Gastroesophageal sphincter (tissue), 4 donors: ENCODE measurements at regions not wholly inside any gene's neighbourhood (a gene's known extent, or its start where the extent isn't known, plus 50 kb on each side); places are given as distances from the start of the nearest gene placed in this dataset.

Experiments
- ATAC-seq: fragments of 150-250 bp; one replicate; pipeline ENCODE4 v1.9.1; 2016; ENCODE audit warnings: mild to moderate bottlenecking, moderate library complexity
- H3K27ac ChIP-seq, 4 donors: fragments of 200-600 bp; sonication (generic) in 3 of 4; 1 replicate in 3 of 4; 2 replicates in 1 of 4; pipeline ENCODE4 v1.5.1; 2016 to 2019
- H3K27me3 ChIP-seq: fragments of 200-600 bp; sonication (generic); one replicate; pipeline ENCODE4 v1.5.1; 2019
- H3K36me3 ChIP-seq, 2 donors: fragments of 200-600 bp; sonication (generic); one replicate each; pipeline ENCODE4 v1.5.1; 2019; ENCODE audit warnings: control low read depth in 1 of 2
- H3K4me1 ChIP-seq, 3 donors: fragments of 200-600 bp; sonication (generic); 1 replicate in 2 of 3; 2 replicates in 1 of 3; pipeline ENCODE4 v1.5.1; 2016 to 2019; ENCODE audit warnings: control low read depth in 2 of 3
- H3K4me3 ChIP-seq, 2 donors: fragments of 200-600 bp; sonication (generic); one replicate each; pipeline ENCODE4 v1.5.1; 2019; ENCODE audit warnings: mild to moderate bottlenecking in 1 of 2, moderate library complexity in 1 of 2
- H3K9me3 ChIP-seq, 3 donors: fragments of 200-600 bp; sonication (generic); one replicate each; pipeline ENCODE4 v1.5.1; 2017 to 2019; ENCODE audit warnings: control low read depth in 2 of 3
- EP300 ChIP-seq: sonication (generic); formaldehyde crosslinking; IDR thresholded peaks from one replicate; pipeline ENCODE4 v1.6.1; 2017; ENCODE audit warnings: antibody characterized with exemption, mild to moderate bottlenecking
- POLR2A ChIP-seq, 2 donors: fragments of 450-650 bp; IDR thresholded peaks; one replicate each; pipeline ENCODE4 v1.6.1; 2017; ENCODE audit warnings: antibody characterized with exemption in 2 of 2, mild to moderate bottlenecking in 2 of 2, moderate library complexity in 1 of 2
- POLR2AphosphoS5 ChIP-seq: sonication (generic); formaldehyde crosslinking; IDR thresholded peaks from one replicate; pipeline ENCODE4 v1.6.1; 2017; ENCODE audit warnings: antibody characterized with exemption
- WGBS, 2 donors: methylation state at CpG; one replicate each; pipeline ENCODE4 v1.1.5; 2018; ENCODE audit warnings: low coverage in 1 of 2; 5-methylcytosine and 5-hydroxymethylcytosine counted together
- TF ChIP-seq, protein P1 (sequence below), 4 experiments: fragments of 200-600 bp in 2 of 4; fragments of 450-650 bp in 2 of 4; sonication (generic) in 1 of 4; IDR thresholded peaks; one replicate each; pipeline ENCODE4 v1.5.1; 2017 to 2019; ENCODE audit warnings: antibody characterized with exemption in 4 of 4, mild to moderate bottlenecking in 2 of 4, moderate library complexity in 2 of 4

GRCh38 chr12:111081600-111081999, 161.2 kb upstream of the MYL2 start:
- Histone ChIP-seq H3K4me3 (no peak overlapping the region), H3K9me3 (no peaks in the 10 kb centered on the region), H3K27ac (no peak overlapping the region), H3K36me3 (no peaks in the 10 kb centered on the region), H3K27me3 (peaks cover 69% of the 10 kb centered on the region), H3K4me1 (no peaks in the 10 kb centered on the region)
- TF ChIP-seq, protein P1, sequence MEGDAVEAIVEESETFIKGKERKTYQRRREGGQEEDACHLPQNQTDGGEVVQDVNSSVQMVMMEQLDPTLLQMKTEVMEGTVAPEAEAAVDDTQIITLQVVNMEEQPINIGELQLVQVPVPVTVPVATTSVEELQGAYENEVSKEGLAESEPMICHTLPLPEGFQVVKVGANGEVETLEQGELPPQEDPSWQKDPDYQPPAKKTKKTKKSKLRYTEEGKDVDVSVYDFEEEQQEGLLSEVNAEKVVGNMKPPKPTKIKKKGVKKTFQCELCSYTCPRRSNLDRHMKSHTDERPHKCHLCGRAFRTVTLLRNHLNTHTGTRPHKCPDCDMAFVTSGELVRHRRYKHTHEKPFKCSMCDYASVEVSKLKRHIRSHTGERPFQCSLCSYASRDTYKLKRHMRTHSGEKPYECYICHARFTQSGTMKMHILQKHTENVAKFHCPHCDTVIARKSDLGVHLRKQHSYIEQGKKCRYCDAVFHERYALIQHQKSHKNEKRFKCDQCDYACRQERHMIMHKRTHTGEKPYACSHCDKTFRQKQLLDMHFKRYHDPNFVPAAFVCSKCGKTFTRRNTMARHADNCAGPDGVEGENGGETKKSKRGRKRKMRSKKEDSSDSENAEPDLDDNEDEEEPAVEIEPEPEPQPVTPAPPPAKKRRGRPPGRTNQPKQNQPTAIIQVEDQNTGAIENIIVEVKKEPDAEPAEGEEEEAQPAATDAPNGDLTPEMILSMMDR (IDR thresholded peaks at IDR 0.05) = no peak
- no peak for TF ChIP-seq POLR2A (IDR thresholded peaks at IDR 0.05)
- TF ChIP-seq EP300 = no peak
- no peak for TF ChIP-seq POLR2AphosphoS5
- ATAC-seq = no peak
- 79 to 83% methylated on average over 1 to 3 of the region's 5 CpGs for WGBS, 2 donors

- no peaks in the 10 kb centered on the region for H3K36me3 ChIP-seq
- peaks cover 77% of the 10 kb centered on the region for H3K27me3 ChIP-seq
- WGBS, 2 donors = 72 to 78% methylated on average over 3 to 4 of the region's 4 CpGs
- H3K27ac ChIP-seq = no peak overlapping the region
- H3K4me3 ChIP-seq = no peak overlapping the region
- ATAC-seq = no peak
- TF ChIP-seq EP300 (no peak), POLR2A (IDR thresholded peaks at IDR 0.05) (no peak), POLR2AphosphoS5 (no peak)
- TF ChIP-seq, protein P1 (IDR thresholded peaks at IDR 0.05) = no peak
- H3K9me3 ChIP-seq = no peaks in the 10 kb centered on the region
- no peaks in the 10 kb centered on the region for H3K4me1 ChIP-seq
Observed at GRCh38 chr12:111078731-111079130, 158.4 kb upstream of the MYL2 start.

- no peak for ATAC-seq
- H3K27ac ChIP-seq = no peak overlapping the region
- no peaks in the 10 kb centered on the region for H3K4me1 ChIP-seq
- H3K4me3 ChIP-seq = no peak overlapping the region
- no peaks in the 10 kb centered on the region for H3K36me3 ChIP-seq
- H3K27me3 ChIP-seq = peaks cover 69% of the 10 kb centered on the region
- peaks cover 0 to 8% (median 0%) of the 10 kb centered on the region in 3 donors for H3K9me3 ChIP-seq
- TF ChIP-seq POLR2AphosphoS5 (no peak), POLR2A (IDR thresholded peaks at IDR 0.05) (no peak), EP300 (no peak)
- TF ChIP-seq, protein P1 (IDR thresholded peaks at IDR 0.05) = no peak
- WGBS, 2 donors = 14 to 46% methylated on average over 6 to 11 of the region's 23 CpGs
Observed at GRCh38 chr12:111076611-111077451, 156.5 kb upstream of the MYL2 start.

DNA sequence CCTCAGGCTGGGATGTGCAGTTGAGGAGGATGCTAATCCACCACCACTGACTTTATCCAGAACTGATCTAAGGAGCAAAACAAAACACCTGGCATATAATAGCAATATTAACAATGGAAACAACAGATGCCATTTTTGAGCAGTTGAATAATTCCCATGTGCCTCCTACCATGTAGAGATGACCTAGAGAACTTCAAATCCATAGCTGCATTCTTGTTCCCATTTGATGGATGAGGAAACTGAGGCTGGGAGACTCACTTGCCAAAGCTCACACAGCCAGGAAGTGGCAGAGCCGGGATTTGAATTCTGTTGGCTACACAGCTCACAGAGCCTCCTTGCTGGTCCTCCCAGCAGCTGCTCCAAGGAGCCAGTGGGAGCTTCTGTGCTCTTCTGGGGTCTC, 155.8 kb upstream of the MYL2 start:
- WGBS, 2 donors = no CpG with 5 or more reads among the region's 1 CpG
- Histone ChIP-seq H3K4me3 (no peak overlapping the region), H3K27me3 (peaks cover 69% of the 10 kb centered on the region), H3K4me1 (no peaks in the 10 kb centered on the region), H3K27ac (no peak overlapping the region), H3K36me3 (no peaks in the 10 kb centered on the region), H3K9me3 (peaks cover 0 to 11% (median 0%) of the 10 kb centered on the region in 3 donors)
- no peak for ATAC-seq
- TF ChIP-seq POLR2AphosphoS5 = no peak
- no peak for TF ChIP-seq EP300
- TF ChIP-seq, protein P1 (IDR thresholded peaks at IDR 0.05) = no peak
- no peak for TF ChIP-seq POLR2A (IDR thresholded peaks at IDR 0.05)

DNA sequence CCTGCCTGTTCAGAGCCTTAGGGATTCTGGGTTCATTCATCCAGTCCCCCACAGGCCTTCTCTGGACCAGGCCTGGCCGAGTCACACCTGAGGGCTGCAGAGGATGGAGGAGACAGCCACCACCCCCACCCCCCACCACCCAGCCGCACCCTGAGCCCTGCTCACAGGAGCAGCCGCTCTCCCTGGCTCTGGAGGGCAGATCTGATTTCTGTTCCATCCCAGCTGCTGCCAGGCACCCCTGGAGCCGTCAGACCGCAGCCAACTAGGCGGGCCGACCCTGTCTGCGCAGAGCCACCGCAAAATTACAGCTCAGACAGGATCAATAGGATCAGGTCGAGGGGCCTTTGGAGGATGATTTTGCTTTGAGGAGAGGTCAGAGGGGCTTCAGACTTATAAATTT, 154.6 kb upstream of the MYL2 start:
- no peaks in the 10 kb centered on the region for H3K36me3 ChIP-seq
- TF ChIP-seq POLR2A (IDR thresholded peaks at IDR 0.05) (no peak), POLR2AphosphoS5 (no peak), EP300 (no peak)
- TF ChIP-seq, protein P1 (IDR thresholded peaks at IDR 0.05) = no peak
- H3K9me3 ChIP-seq = peaks cover 0 to 11% (median 0%) of the 10 kb centered on the region in 3 donors
- H3K4me3 ChIP-seq = no peak overlapping the region
- H3K4me1 ChIP-seq = no peaks in the 10 kb centered on the region
- H3K27ac ChIP-seq = no peak overlapping the region
- 83% methylated on average over 1 of the region's 10 CpGs; no CpG with 5 or more reads in 1 of the 2 donors for WGBS, 2 donors
- peaks cover 60% of the 10 kb centered on the region for H3K27me3 ChIP-seq
- ATAC-seq = no peak
